ENCODE measurements at regions not wholly inside any gene's neighbourhood (a gene's known extent, or its start where the extent isn't known, plus 50 kb on each side); places are given as distances from the start of the nearest gene placed in this dataset.

- Histone ChIP-seq H3K4me1 (ENCODE audit: control insufficient read depth, insufficient read depth, low read length, poor library complexity, severe bottlenecking) (no peaks in the 10 kb centered on the region), H3K4me3 (ENCODE audit: low read depth, low read length) (no peak overlapping the region), H3K9me3 (ENCODE audit: control insufficient read depth in 2 of 2, low read length in 2 of 2) (no peaks in the 10 kb centered on the region), H3K27me3 (ENCODE audit: control insufficient read depth, insufficient read depth, low read length) (no peaks in the 10 kb centered on the region), H3K36me3 (ENCODE audit: control insufficient read depth, insufficient read depth, low read length) (no peaks in the 10 kb centered on the region), H3K27ac (ENCODE audit: insufficient read depth, low read length, poor library complexity, severe bottlenecking) (no peak overlapping the region)
- Mint-ChIP-seq H3K27me3 (no peaks in the 10 kb centered on the region), H3K36me3 (no peaks in the 10 kb centered on the region), H3K27ac (no peak overlapping the region), H3K9me3 (peaks cover 0 to 3% (median 0%) of the 10 kb centered on the region in 7 donors), H3K4me3 (no peak overlapping the region), H3K4me1 (no peaks in the 10 kb centered on the region)
- DNase-seq (no peak), ATAC-seq (ENCODE audit: low read depth in 2 of 2) (no peak)
Measured at GRCh38 chr12:115837220-115837619, 440.3 kb downstream of the MED13L start.

DNA sequence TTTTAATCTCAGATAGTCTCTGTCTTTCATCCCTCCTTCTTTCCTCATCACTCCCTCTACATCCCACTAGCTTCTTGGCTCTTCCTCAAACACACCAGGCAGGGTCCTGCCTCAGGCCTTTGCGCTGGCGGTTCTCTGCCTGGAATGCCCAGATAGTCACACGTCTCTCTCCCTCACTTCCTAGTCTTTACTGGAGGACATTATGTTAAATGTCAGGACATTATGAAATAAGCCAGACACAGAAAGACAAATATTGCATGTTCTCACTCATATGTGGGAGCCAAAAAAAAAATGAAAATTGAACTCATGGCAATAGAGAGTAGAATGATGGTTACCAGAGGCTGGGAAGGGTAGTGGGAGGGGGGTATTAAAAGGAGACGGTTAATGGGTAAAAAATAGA lies 442.0 kb downstream of the MED13L start:
- Mint-ChIP-seq H3K27ac (no peak overlapping the region), H3K36me3 (no peaks in the 10 kb centered on the region), H3K9me3 (peaks cover 0 to 4% (median 0%) of the 10 kb centered on the region in 7 donors), H3K4me3 (no peak overlapping the region), H3K27me3 (no peaks in the 10 kb centered on the region), H3K4me1 (no peaks in the 10 kb centered on the region)
- no peaks in the 10 kb centered on the region for H3K9me3 ChIP-seq (ENCODE audit: control insufficient read depth in 2 of 2, low read length in 2 of 2)
- ATAC-seq (ENCODE audit: low read depth in 2 of 2) (no peak), DNase-seq (no peak)
- no peak overlapping the region for H3K4me3 ChIP-seq (ENCODE audit: low read depth, low read length)
- H3K36me3 ChIP-seq (ENCODE audit: control insufficient read depth, insufficient read depth, low read length) = no peaks in the 10 kb centered on the region
- no peaks in the 10 kb centered on the region for H3K27me3 ChIP-seq (ENCODE audit: control insufficient read depth, insufficient read depth, low read length)
- H3K27ac ChIP-seq (ENCODE audit: insufficient read depth, low read length, poor library complexity, severe bottlenecking) = no peak overlapping the region
- no peaks in the 10 kb centered on the region for H3K4me1 ChIP-seq (ENCODE audit: control insufficient read depth, insufficient read depth, low read length, poor library complexity, severe bottlenecking)

- no peak for DNase-seq
- H3K4me3 ChIP-seq (ENCODE audit: low read depth, low read length) = no peak overlapping the region
- no peak overlapping the region for H3K4me3 Mint-ChIP-seq
- peaks cover 0 to 5% (median 0%) of the 10 kb centered on the region in 7 donors for H3K9me3 Mint-ChIP-seq
- H3K9me3 ChIP-seq (ENCODE audit: control insufficient read depth in 2 of 2, low read length in 2 of 2) = no peaks in the 10 kb centered on the region
- H3K36me3 Mint-ChIP-seq = no peaks in the 10 kb centered on the region
- ATAC-seq (ENCODE audit: low read depth in 2 of 2) = no peak
- H3K4me1 Mint-ChIP-seq = no peaks in the 10 kb centered on the region
- no peaks in the 10 kb centered on the region for H3K36me3 ChIP-seq (ENCODE audit: control insufficient read depth, insufficient read depth, low read length)
- no peak overlapping the region for H3K27ac ChIP-seq (ENCODE audit: insufficient read depth, low read length, poor library complexity, severe bottlenecking)
- H3K27me3 Mint-ChIP-seq = no peaks in the 10 kb centered on the region
- H3K4me1 ChIP-seq (ENCODE audit: control insufficient read depth, insufficient read depth, low read length, poor library complexity, severe bottlenecking) = no peaks in the 10 kb centered on the region
- H3K27ac Mint-ChIP-seq = no peak overlapping the region
- H3K27me3 ChIP-seq (ENCODE audit: control insufficient read depth, insufficient read depth, low read length) = no peaks in the 10 kb centered on the region
Measured at GRCh38 chr12:115833704-115834103, 443.8 kb downstream of the MED13L start.

DNA sequence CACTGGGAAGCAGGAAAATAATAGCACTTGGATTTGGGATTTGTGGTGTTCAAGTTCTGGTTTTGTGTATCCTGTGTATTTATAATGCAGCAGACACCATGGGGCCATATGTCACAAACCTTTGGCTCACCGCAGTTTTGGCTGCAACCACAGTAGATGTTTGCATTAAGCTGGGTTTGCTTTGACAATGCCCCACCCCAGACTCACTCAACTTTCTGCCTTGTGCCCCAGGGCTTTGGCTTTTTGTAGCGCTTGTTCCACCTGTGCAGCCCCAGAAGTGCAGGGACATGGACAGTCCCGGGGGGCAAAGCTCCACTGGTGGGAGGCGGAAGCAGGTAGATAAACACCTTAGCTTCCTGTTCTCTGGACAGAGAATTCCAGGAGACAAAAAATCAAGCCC lies 446.9 kb downstream of the MED13L start:
- ATAC-seq (ENCODE audit: low read depth in 2 of 2) (no peak), DNase-seq (no peak)
- Histone ChIP-seq H3K4me1 (ENCODE audit: control insufficient read depth, insufficient read depth, low read length, poor library complexity, severe bottlenecking) (no peaks in the 10 kb centered on the region), H3K36me3 (ENCODE audit: control insufficient read depth, insufficient read depth, low read length) (no peaks in the 10 kb centered on the region), H3K4me3 (ENCODE audit: low read depth, low read length) (no peak overlapping the region), H3K27ac (ENCODE audit: insufficient read depth, low read length, poor library complexity, severe bottlenecking) (no peak overlapping the region), H3K27me3 (ENCODE audit: control insufficient read depth, insufficient read depth, low read length) (no peaks in the 10 kb centered on the region), H3K9me3 (ENCODE audit: control insufficient read depth in 2 of 2, low read length in 2 of 2) (no peaks in the 10 kb centered on the region)
- no peaks in the 10 kb centered on the region for H3K36me3 Mint-ChIP-seq
- no peaks in the 10 kb centered on the region for H3K4me1 Mint-ChIP-seq
- H3K27ac Mint-ChIP-seq = no peak overlapping the region
- H3K4me3 Mint-ChIP-seq = no peak overlapping the region
- H3K9me3 Mint-ChIP-seq = peaks cover 0 to 5% (median 0%) of the 10 kb centered on the region in 7 donors
- peaks cover 5% of the 10 kb centered on the region for H3K27me3 Mint-ChIP-seq

DNA sequence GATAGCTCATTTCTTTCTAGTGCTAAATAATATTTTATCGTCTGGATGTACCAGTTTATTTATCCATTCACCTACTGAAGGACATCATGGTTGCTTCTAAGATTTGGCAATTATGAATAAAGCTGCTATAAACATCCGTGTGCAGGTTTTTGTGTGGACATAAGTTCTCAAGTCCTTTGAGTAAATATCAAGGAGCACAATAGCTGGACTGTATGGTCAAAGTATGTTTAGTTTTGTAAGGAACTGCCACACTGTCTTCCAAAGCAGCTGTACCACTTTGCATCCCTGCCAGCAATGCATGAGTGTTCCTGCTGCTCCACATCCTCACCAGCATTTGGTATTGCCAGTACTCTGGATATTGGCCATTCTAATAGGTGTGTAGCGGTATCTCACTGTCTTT lies 447.4 kb downstream of the MED13L start:
- no peak for ATAC-seq (ENCODE audit: low read depth in 2 of 2)
- Histone ChIP-seq H3K4me1 (ENCODE audit: control insufficient read depth, insufficient read depth, low read length, poor library complexity, severe bottlenecking) (no peaks in the 10 kb centered on the region), H3K36me3 (ENCODE audit: control insufficient read depth, insufficient read depth, low read length) (no peaks in the 10 kb centered on the region), H3K27ac (ENCODE audit: insufficient read depth, low read length, poor library complexity, severe bottlenecking) (no peak overlapping the region), H3K27me3 (ENCODE audit: control insufficient read depth, insufficient read depth, low read length) (no peaks in the 10 kb centered on the region), H3K9me3 (ENCODE audit: control insufficient read depth in 2 of 2, low read length in 2 of 2) (no peaks in the 10 kb centered on the region), H3K4me3 (ENCODE audit: low read depth, low read length) (no peak overlapping the region)
- H3K4me1 Mint-ChIP-seq = no peaks in the 10 kb centered on the region
- H3K9me3 Mint-ChIP-seq = peaks cover 0 to 5% (median 0%) of the 10 kb centered on the region in 7 donors
- H3K36me3 Mint-ChIP-seq = no peaks in the 10 kb centered on the region
- H3K27me3 Mint-ChIP-seq = peaks cover 5% of the 10 kb centered on the region
- no peak overlapping the region for H3K27ac Mint-ChIP-seq
- DNase-seq = no peak
- no peak overlapping the region for H3K4me3 Mint-ChIP-seq

DNA sequence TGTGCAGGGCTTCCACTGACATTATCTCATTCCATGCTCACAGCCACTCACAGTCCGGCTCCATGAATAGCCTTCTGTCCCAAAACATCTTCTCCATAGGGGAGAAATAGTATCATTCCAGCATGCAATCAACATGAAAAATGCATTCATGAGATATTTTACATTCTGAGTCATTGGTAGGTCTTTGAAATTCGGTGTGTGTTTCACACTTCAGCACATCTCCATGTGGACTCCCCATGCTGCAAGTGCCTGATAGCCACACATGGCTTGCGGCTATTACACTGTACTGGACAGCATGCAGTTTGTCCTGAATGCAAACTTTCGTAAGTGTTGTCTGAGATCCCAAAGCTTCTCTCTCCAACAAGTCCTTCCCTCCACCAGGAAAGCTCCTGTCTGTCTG lies 449.3 kb downstream of the MED13L start:
- peaks cover 5% of the 10 kb centered on the region for H3K27me3 Mint-ChIP-seq
- no peaks in the 10 kb centered on the region for H3K4me1 Mint-ChIP-seq
- no peaks in the 10 kb centered on the region for H3K36me3 Mint-ChIP-seq
- no peak for DNase-seq
- Histone ChIP-seq H3K27me3 (ENCODE audit: control insufficient read depth, insufficient read depth, low read length) (no peaks in the 10 kb centered on the region), H3K4me1 (ENCODE audit: control insufficient read depth, insufficient read depth, low read length, poor library complexity, severe bottlenecking) (no peaks in the 10 kb centered on the region), H3K9me3 (ENCODE audit: control insufficient read depth in 2 of 2, low read length in 2 of 2) (peaks cover 0 to 2% of the 10 kb centered on the region in 2 experiments), H3K27ac (ENCODE audit: insufficient read depth, low read length, poor library complexity, severe bottlenecking) (no peak overlapping the region), H3K36me3 (ENCODE audit: control insufficient read depth, insufficient read depth, low read length) (no peaks in the 10 kb centered on the region), H3K4me3 (ENCODE audit: low read depth, low read length) (no peak overlapping the region)
- no peak for ATAC-seq (ENCODE audit: low read depth in 2 of 2)
- no peak overlapping the region for H3K27ac Mint-ChIP-seq
- no peak overlapping the region for H3K4me3 Mint-ChIP-seq
- peaks cover 0 to 5% (median 0%) of the 10 kb centered on the region in 7 donors for H3K9me3 Mint-ChIP-seq

GRCh38 chr12:115824936-115825602 lies 452.4 kb downstream of the MED13L start:
- Histone ChIP-seq H3K4me1 (ENCODE audit: control insufficient read depth, insufficient read depth, low read length, poor library complexity, severe bottlenecking) (no peaks in the 10 kb centered on the region), H3K27ac (ENCODE audit: insufficient read depth, low read length, poor library complexity, severe bottlenecking) (no peak overlapping the region), H3K27me3 (ENCODE audit: control insufficient read depth, insufficient read depth, low read length) (no peaks in the 10 kb centered on the region), H3K4me3 (ENCODE audit: low read depth, low read length) (no peak overlapping the region), H3K36me3 (ENCODE audit: control insufficient read depth, insufficient read depth, low read length) (no peaks in the 10 kb centered on the region), H3K9me3 (ENCODE audit: control insufficient read depth in 2 of 2, low read length in 2 of 2) (peaks cover 0 to 2% of the 10 kb centered on the region in 2 experiments)
- H3K36me3 Mint-ChIP-seq = no peaks in the 10 kb centered on the region
- peaks cover 5% of the 10 kb centered on the region for H3K27me3 Mint-ChIP-seq
- H3K4me3 Mint-ChIP-seq = no peak overlapping the region
- no peaks in the 10 kb centered on the region for H3K4me1 Mint-ChIP-seq
- DNase-seq (no peak), ATAC-seq (ENCODE audit: low read depth in 2 of 2) (no peak)
- peak overlapping the region in 1 of 3 donors; percentile 10 for H3K27ac Mint-ChIP-seq
- H3K9me3 Mint-ChIP-seq = peaks cover 0 to 4% (median 0%) of the 10 kb centered on the region in 7 donors

DNA sequence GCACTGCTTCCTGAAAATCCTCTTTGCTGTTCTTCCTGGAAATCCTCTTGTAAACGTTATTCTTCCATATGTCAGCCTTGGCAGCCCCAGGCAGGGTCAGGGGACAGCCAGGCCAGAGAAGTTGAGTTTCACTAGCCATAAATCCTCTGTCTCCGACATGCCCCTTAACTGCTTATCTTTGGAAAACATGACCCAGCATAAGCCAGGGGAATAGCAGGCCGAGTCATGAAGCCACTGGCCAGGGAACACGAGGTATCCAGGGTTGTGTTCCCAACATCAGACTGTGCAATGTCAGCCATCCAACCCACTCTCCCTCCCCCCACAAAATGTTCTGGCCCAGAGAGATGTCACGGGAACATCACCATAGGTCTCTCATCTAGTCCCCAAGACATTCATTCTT lies 453.9 kb downstream of the MED13L start:
- H3K4me3 ChIP-seq (ENCODE audit: low read depth, low read length) = no peak overlapping the region
- H3K9me3 Mint-ChIP-seq = peaks cover 0 to 3% (median 0%) of the 10 kb centered on the region in 7 donors
- peaks cover 5% of the 10 kb centered on the region for H3K27me3 Mint-ChIP-seq
- H3K4me1 ChIP-seq (ENCODE audit: control insufficient read depth, insufficient read depth, low read length, poor library complexity, severe bottlenecking) = no peaks in the 10 kb centered on the region
- DNase-seq = no peak
- no peak overlapping the region for H3K4me3 Mint-ChIP-seq
- H3K36me3 Mint-ChIP-seq = no peaks in the 10 kb centered on the region
- H3K27ac Mint-ChIP-seq = no peak overlapping the region
- no peak for ATAC-seq (ENCODE audit: low read depth in 2 of 2)
- no peaks in the 10 kb centered on the region for H3K36me3 ChIP-seq (ENCODE audit: control insufficient read depth, insufficient read depth, low read length)
- peaks cover 0 to 2% of the 10 kb centered on the region in 2 experiments for H3K9me3 ChIP-seq (ENCODE audit: control insufficient read depth in 2 of 2, low read length in 2 of 2)
- H3K4me1 Mint-ChIP-seq = no peaks in the 10 kb centered on the region
- H3K27me3 ChIP-seq (ENCODE audit: control insufficient read depth, insufficient read depth, low read length) = no peaks in the 10 kb centered on the region
- H3K27ac ChIP-seq (ENCODE audit: insufficient read depth, low read length, poor library complexity, severe bottlenecking) = no peak overlapping the region
